Uterus (tissue), 2 donors: ENCODE measurements at regions not wholly inside any gene's neighbourhood (a gene's known extent, or its start where the extent isn't known, plus 50 kb on each side); places are given as distances from the start of the nearest gene placed in this dataset.

Source experiments
- CTCF ChIP-seq, 4 experiments: fragments of 200-600 bp in 2 of 4; fragments of 450-650 bp in 2 of 4; sonication (generic) in 2 of 4; IDR thresholded peaks; one replicate each; pipeline ENCODE4 v1.5.1; 2016 to 2019; ENCODE audit warnings: antibody characterized with exemption in 4 of 4, mild to moderate bottlenecking in 2 of 4, moderate library complexity in 1 of 4
- POLR2A ChIP-seq, 2 donors: fragments of 450-650 bp; IDR thresholded peaks; one replicate each; pipeline ENCODE4 v1.6.1; 2016; ENCODE audit warnings: antibody characterized with exemption in 2 of 2, mild to moderate bottlenecking in 1 of 2, moderate library complexity in 1 of 2

DNA sequence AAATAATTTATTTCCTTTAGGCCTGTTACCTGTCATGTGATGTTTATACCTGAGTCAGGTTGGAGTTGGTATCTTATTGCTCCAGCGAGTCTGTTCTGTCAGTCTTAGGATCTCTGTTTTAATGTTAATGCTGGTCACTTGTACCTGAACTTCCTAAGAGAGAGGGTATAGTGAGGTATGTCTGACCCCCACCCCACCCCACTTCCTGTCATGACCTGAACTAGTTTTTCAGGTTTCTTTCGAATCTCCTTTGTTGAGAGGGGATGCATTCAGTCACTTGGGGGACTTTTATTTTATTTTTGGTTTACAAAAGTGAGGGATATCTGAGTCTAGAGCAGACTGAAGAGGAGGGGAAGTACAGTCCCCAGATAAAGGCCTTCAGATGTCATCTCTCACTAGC lies 769.0 kb upstream of the COBL start:
- TF ChIP-seq CTCF (IDR thresholded peaks at IDR 0.05) (no peak), POLR2A (IDR thresholded peaks at IDR 0.05) (no peak)
